Mononuclear cell (primary cell): ENCODE measurements at regions not wholly inside any gene's neighbourhood (a gene's known extent, or its start where the extent isn't known, plus 50 kb on each side); places are given as distances from the start of the nearest gene placed in this dataset.

Experiments
- H3K27me3 ChIP-seq: 2 replicates; pipeline ENCODE4 v1.6.0; 2011; ENCODE audit warnings: low read length, control low read depth; ENCODE audit not compliant: insufficient read depth
- H3K4me1 ChIP-seq: 2 replicates; pipeline ENCODE4 v1.5.1; 2011; ENCODE audit warnings: mild to moderate bottlenecking, low read length, control low read depth; ENCODE audit not compliant: insufficient read depth
- H3K4me3 ChIP-seq: 2 replicates; pipeline ENCODE4 v1.5.1; 2011; ENCODE audit warnings: mild to moderate bottlenecking, low read length, moderate library complexity
- H3K9me3 ChIP-seq: 2 replicates; pipeline ENCODE4 v1.5.1; 2011; ENCODE audit warnings: low read depth, mild to moderate bottlenecking, control low read depth, low read length

GRCh38 chr2:40844353-40845277 is 392.7 kb upstream of the SLC8A1 start:
- Histone ChIP-seq H3K4me1 (no peaks in the 10 kb centered on the region), H3K9me3 (no peaks in the 10 kb centered on the region), H3K4me3 (no peak overlapping the region), H3K27me3 (no peaks in the 10 kb centered on the region)

- H3K4me1 ChIP-seq, result no peaks in the 10 kb centered on the region
- no peaks in the 10 kb centered on the region for H3K27me3 ChIP-seq
- no peak overlapping the region for H3K4me3 ChIP-seq
- H3K9me3 ChIP-seq, result no peaks in the 10 kb centered on the region
These were observed 399.8 kb upstream of the SLC8A1 start for GRCh38 chr2:40851661-40852060.

- no peaks in the 10 kb centered on the region for H3K4me1 ChIP-seq
- no peak overlapping the region for H3K4me3 ChIP-seq
- no peaks in the 10 kb centered on the region for H3K9me3 ChIP-seq
- H3K27me3 ChIP-seq, result no peaks in the 10 kb centered on the region
These were observed 407.7 kb upstream of the SLC8A1 start for GRCh38 chr2:40859617-40860016.

GRCh38 chr2:40867829-40868228 is 415.9 kb upstream of the SLC8A1 start:
- Histone ChIP-seq H3K9me3 (no peaks in the 10 kb centered on the region), H3K4me1 (no peaks in the 10 kb centered on the region), H3K27me3 (no peaks in the 10 kb centered on the region), H3K4me3 (no peak overlapping the region)

- Histone ChIP-seq H3K4me3 (no peak overlapping the region), H3K27me3 (no peaks in the 10 kb centered on the region), H3K4me1 (no peaks in the 10 kb centered on the region), H3K9me3 (no peaks in the 10 kb centered on the region)
These were observed 420.7 kb upstream of the SLC8A1 start for GRCh38 chr2:40872580-40872979.

GRCh38 chr2:40874380-40874779 is 422.5 kb upstream of the SLC8A1 start:
- Histone ChIP-seq H3K27me3 (no peaks in the 10 kb centered on the region), H3K4me1 (no peaks in the 10 kb centered on the region), H3K9me3 (no peaks in the 10 kb centered on the region), H3K4me3 (no peak overlapping the region)

- no peaks in the 10 kb centered on the region for H3K4me1 ChIP-seq
- no peaks in the 10 kb centered on the region for H3K27me3 ChIP-seq
- no peaks in the 10 kb centered on the region for H3K9me3 ChIP-seq
- no peak overlapping the region for H3K4me3 ChIP-seq
These were observed 425.9 kb upstream of the SLC8A1 start for GRCh38 chr2:40877734-40878288.

- no peak overlapping the region for H3K4me3 ChIP-seq
- H3K4me1 ChIP-seq, result no peaks in the 10 kb centered on the region
- no peaks in the 10 kb centered on the region for H3K27me3 ChIP-seq
- no peaks in the 10 kb centered on the region for H3K9me3 ChIP-seq
These were observed 427.4 kb upstream of the SLC8A1 start for GRCh38 chr2:40879305-40879704.

- Histone ChIP-seq H3K27me3 (no peaks in the 10 kb centered on the region), H3K4me1 (no peaks in the 10 kb centered on the region), H3K9me3 (no peaks in the 10 kb centered on the region), H3K4me3 (no peak overlapping the region)
These were observed 434.2 kb upstream of the SLC8A1 start for GRCh38 chr2:40886100-40886499.

- no peaks in the 10 kb centered on the region for H3K4me1 ChIP-seq
- H3K27me3 ChIP-seq, result no peaks in the 10 kb centered on the region
- no peaks in the 10 kb centered on the region for H3K9me3 ChIP-seq
- H3K4me3 ChIP-seq, result no peak overlapping the region
These were observed 434.8 kb upstream of the SLC8A1 start for GRCh38 chr2:40886655-40887054.

GRCh38 chr2:40896358-40896757 is 444.5 kb upstream of the SLC8A1 start:
- no peaks in the 10 kb centered on the region for H3K9me3 ChIP-seq
- no peaks in the 10 kb centered on the region for H3K4me1 ChIP-seq
- H3K4me3 ChIP-seq, result no peak overlapping the region
- H3K27me3 ChIP-seq, result no peaks in the 10 kb centered on the region

- H3K4me1 ChIP-seq, result no peaks in the 10 kb centered on the region
- no peaks in the 10 kb centered on the region for H3K9me3 ChIP-seq
- H3K4me3 ChIP-seq, result no peak overlapping the region
- H3K27me3 ChIP-seq, result no peaks in the 10 kb centered on the region
These were observed 462.8 kb upstream of the SLC8A1 start for GRCh38 chr2:40914666-40915065.

GRCh38 chr2:40915651-40916050 is 463.8 kb upstream of the SLC8A1 start:
- Histone ChIP-seq H3K27me3 (no peaks in the 10 kb centered on the region), H3K9me3 (no peaks in the 10 kb centered on the region), H3K4me3 (no peak overlapping the region), H3K4me1 (no peaks in the 10 kb centered on the region)

- no peak overlapping the region for H3K4me3 ChIP-seq
- no peaks in the 10 kb centered on the region for H3K9me3 ChIP-seq
- no peaks in the 10 kb centered on the region for H3K27me3 ChIP-seq
- H3K4me1 ChIP-seq, result no peaks in the 10 kb centered on the region
These were observed 483.5 kb upstream of the SLC8A1 start for GRCh38 chr2:40935349-40935748.

GRCh38 chr2:40937284-40937683 is 485.4 kb upstream of the SLC8A1 start:
- H3K4me1 ChIP-seq, result no peaks in the 10 kb centered on the region
- no peaks in the 10 kb centered on the region for H3K27me3 ChIP-seq
- no peak overlapping the region for H3K4me3 ChIP-seq
- no peaks in the 10 kb centered on the region for H3K9me3 ChIP-seq

- no peak overlapping the region for H3K4me3 ChIP-seq
- H3K9me3 ChIP-seq, result no peaks in the 10 kb centered on the region
- H3K27me3 ChIP-seq, result no peaks in the 10 kb centered on the region
- peaks cover 8% of the 10 kb centered on the region for H3K4me1 ChIP-seq
These were observed 501.5 kb upstream of the SLC8A1 start for GRCh38 chr2:40953341-40953740.
